GM12875 (cell line): ENCODE measurements at regions not wholly inside any gene's neighbourhood (a gene's known extent, or its start where the extent isn't known, plus 50 kb on each side); places are given as distances from the start of the nearest gene placed in this dataset.

Experiments used
- H3K4me3 ChIP-seq: one replicate; pipeline ENCODE4 v1.5.1; 2011; ENCODE audit warnings: low read depth, low read length, control low read depth
- TF ChIP-seq, protein P1 (sequence below): IDR thresholded peaks from 2 replicates; pipeline ENCODE4 v1.5.1; 2011; ENCODE audit warnings: low read depth, mild to moderate bottlenecking, control low read depth, inconsistent platforms, low read length, moderate library complexity, borderline replicate concordance; ENCODE audit not compliant: insufficient read depth

GRCh38 chr7:94237417-94237816 lies 157.3 kb upstream of the COL1A2 start:
- H3K4me3 ChIP-seq: no peak overlapping the region
- TF ChIP-seq, protein P1, sequence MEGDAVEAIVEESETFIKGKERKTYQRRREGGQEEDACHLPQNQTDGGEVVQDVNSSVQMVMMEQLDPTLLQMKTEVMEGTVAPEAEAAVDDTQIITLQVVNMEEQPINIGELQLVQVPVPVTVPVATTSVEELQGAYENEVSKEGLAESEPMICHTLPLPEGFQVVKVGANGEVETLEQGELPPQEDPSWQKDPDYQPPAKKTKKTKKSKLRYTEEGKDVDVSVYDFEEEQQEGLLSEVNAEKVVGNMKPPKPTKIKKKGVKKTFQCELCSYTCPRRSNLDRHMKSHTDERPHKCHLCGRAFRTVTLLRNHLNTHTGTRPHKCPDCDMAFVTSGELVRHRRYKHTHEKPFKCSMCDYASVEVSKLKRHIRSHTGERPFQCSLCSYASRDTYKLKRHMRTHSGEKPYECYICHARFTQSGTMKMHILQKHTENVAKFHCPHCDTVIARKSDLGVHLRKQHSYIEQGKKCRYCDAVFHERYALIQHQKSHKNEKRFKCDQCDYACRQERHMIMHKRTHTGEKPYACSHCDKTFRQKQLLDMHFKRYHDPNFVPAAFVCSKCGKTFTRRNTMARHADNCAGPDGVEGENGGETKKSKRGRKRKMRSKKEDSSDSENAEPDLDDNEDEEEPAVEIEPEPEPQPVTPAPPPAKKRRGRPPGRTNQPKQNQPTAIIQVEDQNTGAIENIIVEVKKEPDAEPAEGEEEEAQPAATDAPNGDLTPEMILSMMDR: no peak

GRCh38 chr7:94239661-94240234 lies 154.9 kb upstream of the COL1A2 start:
- no peak overlapping the region for H3K4me3 ChIP-seq
- TF ChIP-seq, protein P1: no peak

- H3K4me3 ChIP-seq: no peak overlapping the region
- TF ChIP-seq, protein P1: no peak
Observed at GRCh38 chr7:94240902-94241301, 153.8 kb upstream of the COL1A2 start.

- no peak overlapping the region for H3K4me3 ChIP-seq
- TF ChIP-seq, protein P1: no peak
Observed at GRCh38 chr7:94241402-94241925, 153.2 kb upstream of the COL1A2 start.

DNA sequence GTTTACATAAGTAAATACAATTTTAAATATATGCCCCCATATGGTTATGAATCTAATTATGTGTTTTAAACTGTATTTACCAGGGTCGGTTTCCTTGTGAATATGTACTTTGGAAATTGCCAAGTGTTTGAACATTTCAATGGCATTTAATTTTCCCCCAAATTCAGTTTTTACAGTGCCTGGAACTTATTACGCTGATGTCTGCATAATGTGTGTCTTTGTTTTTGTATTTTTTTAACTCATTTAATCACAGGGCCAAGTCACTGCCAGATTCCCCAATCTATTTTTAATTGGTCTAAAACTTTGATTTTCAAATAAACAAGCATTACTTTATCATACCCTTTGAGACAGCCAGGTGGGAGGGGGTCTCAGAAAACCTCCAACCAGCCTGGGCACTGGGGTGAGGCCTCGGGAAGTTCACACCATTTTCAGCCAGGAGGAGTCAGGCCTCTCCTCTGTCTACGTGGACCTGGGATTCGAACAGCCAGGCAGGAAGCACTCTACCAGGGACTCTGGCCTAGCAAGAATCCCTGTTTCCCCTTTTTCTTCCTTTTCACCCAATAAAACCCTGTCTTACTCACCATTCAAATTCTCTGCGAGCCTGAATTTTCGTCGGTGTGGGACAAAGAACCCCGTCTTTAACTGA lies 151.5 kb upstream of the COL1A2 start:
- H3K4me3 ChIP-seq: no peak overlapping the region
- TF ChIP-seq, protein P1: no peak

- TF ChIP-seq, protein P1: no peak
- no peak overlapping the region for H3K4me3 ChIP-seq
Observed at GRCh38 chr7:94244760-94245159, 149.9 kb upstream of the COL1A2 start.

DNA sequence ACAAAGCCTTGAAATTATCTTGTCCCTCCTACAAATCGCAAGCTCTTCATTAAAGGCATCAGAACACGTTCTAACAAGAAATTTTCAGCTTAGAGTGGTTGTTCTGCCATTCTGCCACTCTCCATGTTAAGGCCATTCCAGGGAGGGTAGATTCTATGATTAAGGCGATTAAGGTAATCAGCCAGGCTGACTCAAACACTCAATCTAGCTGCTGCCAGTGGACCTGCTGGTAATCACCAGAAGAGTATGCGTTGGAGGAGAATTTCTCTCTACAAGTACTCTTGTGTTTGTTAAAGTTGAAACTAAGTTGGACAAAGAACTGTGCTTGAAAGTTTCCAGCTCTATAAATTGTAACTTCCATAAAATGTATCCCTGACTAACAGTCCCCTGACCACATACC lies 149.2 kb upstream of the COL1A2 start:
- TF ChIP-seq, protein P1: no peak
- H3K4me3 ChIP-seq: no peak overlapping the region
